ENCODE measurements at regions not wholly inside any gene's neighbourhood (a gene's known extent, or its start where the extent isn't known, plus 50 kb on each side); places are given as distances from the start of the nearest gene placed in this dataset.

- no peak for TF ChIP-seq CTCF (IDR thresholded peaks at IDR 0.05)
- no peak for TF ChIP-seq POLR2A (IDR thresholded peaks at IDR 0.05)
Observed at GRCh38 chr2:205872716-205873115, 190.4 kb downstream of the NRP2 start.
